Panc1 (cell line): ENCODE measurements at regions not wholly inside any gene's neighbourhood (a gene's known extent, or its start where the extent isn't known, plus 50 kb on each side); places are given as distances from the start of the nearest gene placed in this dataset.

Experiments
- POLR2AphosphoS5 ChIP-seq: IDR thresholded peaks from 2 replicates; pipeline ENCODE4 v1.6.1; 2012; ENCODE audit warnings: mild to moderate bottlenecking, low read depth, low read length, moderate library complexity
- SIN3A ChIP-seq: IDR thresholded peaks from 2 replicates; pipeline ENCODE4 v1.6.1; 2012; ENCODE audit warnings: low read depth, mild to moderate bottlenecking, low read length, moderate library complexity, borderline replicate concordance; ENCODE audit not compliant: insufficient read depth
- TF ChIP-seq, protein P1 (sequence below): fragments of 450-650 bp; IDR thresholded peaks from 2 replicates; pipeline ENCODE4 v1.5.1; 2017; ENCODE audit warnings: mild to moderate bottlenecking
- TF ChIP-seq, protein P2 (sequence below), 2 experiments: IDR thresholded peaks; 2 replicates each; pipeline ENCODE4 v1.6.1; 2011 to 2012; ENCODE audit warnings: low read depth in 2 of 2, control low read depth in 1 of 2, low read length in 1 of 2, mild to moderate bottlenecking in 1 of 2, moderate library complexity in 1 of 2; ENCODE audit not compliant: insufficient read depth in 1 of 2

DNA sequence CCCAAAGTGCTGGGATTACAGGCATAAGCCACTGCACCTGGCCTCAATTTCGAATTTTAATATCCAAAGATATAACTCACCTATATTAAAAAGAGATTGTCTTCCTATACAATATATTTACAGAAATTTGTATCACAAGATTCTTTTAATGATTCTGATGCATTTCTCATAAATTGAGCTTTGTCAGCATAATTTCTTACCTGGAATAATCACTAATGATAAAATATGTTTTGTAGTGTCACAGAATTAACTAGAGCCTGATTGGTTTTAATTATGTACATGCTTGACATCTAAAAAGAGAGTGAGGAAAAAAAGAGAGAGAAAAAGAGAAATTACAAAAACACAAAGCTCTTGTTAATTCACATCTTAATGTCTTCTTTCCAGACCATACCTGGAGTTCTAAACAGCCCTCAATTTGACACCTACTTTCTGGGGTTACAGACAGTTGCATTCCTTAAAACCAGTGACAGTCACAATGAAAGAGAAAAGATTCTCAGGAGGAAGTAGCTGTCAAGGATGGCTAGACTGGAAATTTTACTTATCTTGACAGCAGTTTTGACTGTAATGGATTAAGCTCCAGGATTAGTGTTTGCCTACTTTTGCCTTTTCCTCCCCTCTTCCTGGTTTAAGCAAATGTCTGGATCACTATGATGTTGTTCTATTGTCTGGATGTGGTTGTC is 214.4 kb downstream of the SPRY2 start:
- TF ChIP-seq, protein P1, sequence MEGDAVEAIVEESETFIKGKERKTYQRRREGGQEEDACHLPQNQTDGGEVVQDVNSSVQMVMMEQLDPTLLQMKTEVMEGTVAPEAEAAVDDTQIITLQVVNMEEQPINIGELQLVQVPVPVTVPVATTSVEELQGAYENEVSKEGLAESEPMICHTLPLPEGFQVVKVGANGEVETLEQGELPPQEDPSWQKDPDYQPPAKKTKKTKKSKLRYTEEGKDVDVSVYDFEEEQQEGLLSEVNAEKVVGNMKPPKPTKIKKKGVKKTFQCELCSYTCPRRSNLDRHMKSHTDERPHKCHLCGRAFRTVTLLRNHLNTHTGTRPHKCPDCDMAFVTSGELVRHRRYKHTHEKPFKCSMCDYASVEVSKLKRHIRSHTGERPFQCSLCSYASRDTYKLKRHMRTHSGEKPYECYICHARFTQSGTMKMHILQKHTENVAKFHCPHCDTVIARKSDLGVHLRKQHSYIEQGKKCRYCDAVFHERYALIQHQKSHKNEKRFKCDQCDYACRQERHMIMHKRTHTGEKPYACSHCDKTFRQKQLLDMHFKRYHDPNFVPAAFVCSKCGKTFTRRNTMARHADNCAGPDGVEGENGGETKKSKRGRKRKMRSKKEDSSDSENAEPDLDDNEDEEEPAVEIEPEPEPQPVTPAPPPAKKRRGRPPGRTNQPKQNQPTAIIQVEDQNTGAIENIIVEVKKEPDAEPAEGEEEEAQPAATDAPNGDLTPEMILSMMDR: no peak
- no peak for TF ChIP-seq POLR2AphosphoS5
- no peak for TF ChIP-seq SIN3A
- TF ChIP-seq, protein P2, sequence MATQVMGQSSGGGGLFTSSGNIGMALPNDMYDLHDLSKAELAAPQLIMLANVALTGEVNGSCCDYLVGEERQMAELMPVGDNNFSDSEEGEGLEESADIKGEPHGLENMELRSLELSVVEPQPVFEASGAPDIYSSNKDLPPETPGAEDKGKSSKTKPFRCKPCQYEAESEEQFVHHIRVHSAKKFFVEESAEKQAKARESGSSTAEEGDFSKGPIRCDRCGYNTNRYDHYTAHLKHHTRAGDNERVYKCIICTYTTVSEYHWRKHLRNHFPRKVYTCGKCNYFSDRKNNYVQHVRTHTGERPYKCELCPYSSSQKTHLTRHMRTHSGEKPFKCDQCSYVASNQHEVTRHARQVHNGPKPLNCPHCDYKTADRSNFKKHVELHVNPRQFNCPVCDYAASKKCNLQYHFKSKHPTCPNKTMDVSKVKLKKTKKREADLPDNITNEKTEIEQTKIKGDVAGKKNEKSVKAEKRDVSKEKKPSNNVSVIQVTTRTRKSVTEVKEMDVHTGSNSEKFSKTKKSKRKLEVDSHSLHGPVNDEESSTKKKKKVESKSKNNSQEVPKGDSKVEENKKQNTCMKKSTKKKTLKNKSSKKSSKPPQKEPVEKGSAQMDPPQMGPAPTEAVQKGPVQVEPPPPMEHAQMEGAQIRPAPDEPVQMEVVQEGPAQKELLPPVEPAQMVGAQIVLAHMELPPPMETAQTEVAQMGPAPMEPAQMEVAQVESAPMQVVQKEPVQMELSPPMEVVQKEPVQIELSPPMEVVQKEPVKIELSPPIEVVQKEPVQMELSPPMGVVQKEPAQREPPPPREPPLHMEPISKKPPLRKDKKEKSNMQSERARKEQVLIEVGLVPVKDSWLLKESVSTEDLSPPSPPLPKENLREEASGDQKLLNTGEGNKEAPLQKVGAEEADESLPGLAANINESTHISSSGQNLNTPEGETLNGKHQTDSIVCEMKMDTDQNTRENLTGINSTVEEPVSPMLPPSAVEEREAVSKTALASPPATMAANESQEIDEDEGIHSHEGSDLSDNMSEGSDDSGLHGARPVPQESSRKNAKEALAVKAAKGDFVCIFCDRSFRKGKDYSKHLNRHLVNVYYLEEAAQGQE (IDR thresholded peaks at IDR 0.05; ENCODE audit: insufficient read depth in 1 of 2, low read depth in 2 of 2, low read length in 1 of 2): no peak
